ENCODE measurements at regions not wholly inside any gene's neighbourhood (a gene's known extent, or its start where the extent isn't known, plus 50 kb on each side); places are given as distances from the start of the nearest gene placed in this dataset.

DNA sequence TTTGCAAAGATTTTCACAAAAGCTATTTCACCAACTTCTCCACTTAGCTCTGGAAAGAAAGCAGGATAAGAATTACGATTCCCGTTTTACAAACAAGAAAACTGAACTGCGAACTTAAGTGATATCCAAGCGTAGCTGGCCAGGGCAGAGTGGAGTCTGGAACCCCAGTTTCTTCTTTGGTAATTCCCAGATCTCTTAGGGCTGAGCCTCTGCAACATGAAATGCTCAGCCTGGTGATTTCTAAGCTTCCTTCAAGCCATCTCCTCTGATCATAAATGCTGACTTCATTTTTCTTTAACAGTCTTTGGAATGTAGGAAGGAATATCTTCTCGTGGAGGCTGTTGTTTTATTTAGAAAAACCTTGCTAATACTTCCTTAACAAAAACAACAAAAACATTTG, 620.0 kb downstream of the CCDC171 start:
- no peaks in the 10 kb centered on the region for H3K4me1 ChIP-seq (ENCODE audit: control insufficient read depth, low read length)
- no peak overlapping the region for H3K4me3 ChIP-seq (ENCODE audit: low read length)
- no peak for TF ChIP-seq EZH2phosphoT487 (IDR thresholded peaks at IDR 0.05; ENCODE audit: borderline replicate concordance, low read length)
- H3K27me3 ChIP-seq (ENCODE audit: control insufficient read depth, low read length) = no peaks in the 10 kb centered on the region
- no peaks in the 10 kb centered on the region for H4K20me1 ChIP-seq (ENCODE audit: control insufficient read depth, insufficient read depth, low read depth, low read length)
- H3K4me2 ChIP-seq (ENCODE audit: low read length) = no peak overlapping the region
- no peaks in the 10 kb centered on the region for H3F3A ChIP-seq (ENCODE audit: control insufficient read depth, insufficient read depth)
- H3K79me2 ChIP-seq (ENCODE audit: control insufficient read depth, low read length) = no peaks in the 10 kb centered on the region
- H3K9me3 ChIP-seq (ENCODE audit: control insufficient read depth, insufficient read depth, low read length) = no peaks in the 10 kb centered on the region
- H3K9me2 ChIP-seq (replicated peaks; ENCODE audit: control insufficient read depth, low read length) = no peaks in the 10 kb centered on the region
- H3K27ac ChIP-seq (ENCODE audit: low read depth, low read length) = no peak overlapping the region
- H3K36me3 ChIP-seq (ENCODE audit: control insufficient read depth, low read length) = no peaks in the 10 kb centered on the region

- H3K9me3 ChIP-seq (ENCODE audit: control insufficient read depth, insufficient read depth, low read length) = no peaks in the 10 kb centered on the region
- H3K4me1 ChIP-seq (ENCODE audit: control insufficient read depth, low read length) = no peaks in the 10 kb centered on the region
- H3K27me3 ChIP-seq (ENCODE audit: control insufficient read depth, low read length) = no peaks in the 10 kb centered on the region
- TF ChIP-seq EZH2phosphoT487 (IDR thresholded peaks at IDR 0.05; ENCODE audit: borderline replicate concordance, low read length) = no peak
- TF ChIP-seq, protein P1, sequence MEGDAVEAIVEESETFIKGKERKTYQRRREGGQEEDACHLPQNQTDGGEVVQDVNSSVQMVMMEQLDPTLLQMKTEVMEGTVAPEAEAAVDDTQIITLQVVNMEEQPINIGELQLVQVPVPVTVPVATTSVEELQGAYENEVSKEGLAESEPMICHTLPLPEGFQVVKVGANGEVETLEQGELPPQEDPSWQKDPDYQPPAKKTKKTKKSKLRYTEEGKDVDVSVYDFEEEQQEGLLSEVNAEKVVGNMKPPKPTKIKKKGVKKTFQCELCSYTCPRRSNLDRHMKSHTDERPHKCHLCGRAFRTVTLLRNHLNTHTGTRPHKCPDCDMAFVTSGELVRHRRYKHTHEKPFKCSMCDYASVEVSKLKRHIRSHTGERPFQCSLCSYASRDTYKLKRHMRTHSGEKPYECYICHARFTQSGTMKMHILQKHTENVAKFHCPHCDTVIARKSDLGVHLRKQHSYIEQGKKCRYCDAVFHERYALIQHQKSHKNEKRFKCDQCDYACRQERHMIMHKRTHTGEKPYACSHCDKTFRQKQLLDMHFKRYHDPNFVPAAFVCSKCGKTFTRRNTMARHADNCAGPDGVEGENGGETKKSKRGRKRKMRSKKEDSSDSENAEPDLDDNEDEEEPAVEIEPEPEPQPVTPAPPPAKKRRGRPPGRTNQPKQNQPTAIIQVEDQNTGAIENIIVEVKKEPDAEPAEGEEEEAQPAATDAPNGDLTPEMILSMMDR (IDR thresholded peaks at IDR 0.05; ENCODE audit: low read depth, low read length, poor library complexity, severe bottlenecking) = no peak
- no peak overlapping the region for H3K27ac ChIP-seq (ENCODE audit: low read depth, low read length)
- H3F3A ChIP-seq (ENCODE audit: control insufficient read depth, insufficient read depth) = no peaks in the 10 kb centered on the region
- no peaks in the 10 kb centered on the region for H3K9me2 ChIP-seq (replicated peaks; ENCODE audit: control insufficient read depth, low read length)
- H3K4me3 ChIP-seq (ENCODE audit: low read length) = no peak overlapping the region
- no peak overlapping the region for H3K4me2 ChIP-seq (ENCODE audit: low read length)
- H4K20me1 ChIP-seq (ENCODE audit: control insufficient read depth, insufficient read depth, low read depth, low read length) = no peaks in the 10 kb centered on the region
- no peaks in the 10 kb centered on the region for H3K79me2 ChIP-seq (ENCODE audit: control insufficient read depth, low read length)
- H3K36me3 ChIP-seq (ENCODE audit: control insufficient read depth, low read length) = no peaks in the 10 kb centered on the region
These were observed 622.1 kb downstream of the CCDC171 start for GRCh38 chr9:16174915-16175314.

GRCh38 chr9:16175461-16175860, 622.6 kb downstream of the CCDC171 start:
- H3K9me3 ChIP-seq (ENCODE audit: control insufficient read depth, insufficient read depth, low read length) = no peaks in the 10 kb centered on the region
- TF ChIP-seq, protein P1 (IDR thresholded peaks at IDR 0.05; ENCODE audit: low read depth, low read length, poor library complexity, severe bottlenecking) = no peak
- TF ChIP-seq EZH2phosphoT487 (IDR thresholded peaks at IDR 0.05; ENCODE audit: borderline replicate concordance, low read length) = no peak
- no peaks in the 10 kb centered on the region for H3K9me2 ChIP-seq (replicated peaks; ENCODE audit: control insufficient read depth, low read length)
- H3K27me3 ChIP-seq (ENCODE audit: control insufficient read depth, low read length) = no peaks in the 10 kb centered on the region
- no peak overlapping the region for H3K4me2 ChIP-seq (ENCODE audit: low read length)
- H3K27ac ChIP-seq (ENCODE audit: low read depth, low read length) = no peak overlapping the region
- no peak overlapping the region for H3K4me3 ChIP-seq (ENCODE audit: low read length)
- H3K36me3 ChIP-seq (ENCODE audit: control insufficient read depth, low read length) = no peaks in the 10 kb centered on the region
- no peaks in the 10 kb centered on the region for H3K4me1 ChIP-seq (ENCODE audit: control insufficient read depth, low read length)
- H3K79me2 ChIP-seq (ENCODE audit: control insufficient read depth, low read length) = no peaks in the 10 kb centered on the region
- H3F3A ChIP-seq (ENCODE audit: control insufficient read depth, insufficient read depth) = no peaks in the 10 kb centered on the region
- H4K20me1 ChIP-seq (ENCODE audit: control insufficient read depth, insufficient read depth, low read depth, low read length) = no peaks in the 10 kb centered on the region

DNA sequence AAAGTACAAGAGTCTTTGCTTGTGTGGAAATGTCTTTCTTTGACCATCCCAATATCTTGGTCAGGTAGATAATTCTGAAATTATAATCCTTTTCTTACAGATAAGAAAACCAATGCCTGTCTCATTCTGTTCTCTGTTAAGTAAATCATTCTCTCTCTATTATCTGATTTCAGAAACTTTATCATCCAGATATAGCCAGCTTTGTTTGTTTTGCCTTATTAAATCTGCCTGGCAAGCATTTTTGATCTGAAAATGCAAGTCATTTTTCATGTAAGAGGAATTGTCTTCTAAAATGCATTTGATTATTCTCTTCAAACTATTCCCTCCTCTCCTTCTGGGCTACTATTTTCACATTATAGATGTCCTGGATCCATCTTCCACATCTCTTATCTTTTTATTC, 625.5 kb downstream of the CCDC171 start:
- no peaks in the 10 kb centered on the region for H3K4me1 ChIP-seq (ENCODE audit: control insufficient read depth, low read length)
- H4K20me1 ChIP-seq (ENCODE audit: control insufficient read depth, insufficient read depth, low read depth, low read length) = no peaks in the 10 kb centered on the region
- no peaks in the 10 kb centered on the region for H3K9me2 ChIP-seq (replicated peaks; ENCODE audit: control insufficient read depth, low read length)
- no peak for TF ChIP-seq EZH2phosphoT487 (IDR thresholded peaks at IDR 0.05; ENCODE audit: borderline replicate concordance, low read length)
- TF ChIP-seq, protein P1 (IDR thresholded peaks at IDR 0.05; ENCODE audit: low read depth, low read length, poor library complexity, severe bottlenecking) = no peak
- no peaks in the 10 kb centered on the region for H3K36me3 ChIP-seq (ENCODE audit: control insufficient read depth, low read length)
- no peaks in the 10 kb centered on the region for H3F3A ChIP-seq (ENCODE audit: control insufficient read depth, insufficient read depth)
- H3K4me3 ChIP-seq (ENCODE audit: low read length) = no peak overlapping the region
- no peaks in the 10 kb centered on the region for H3K27me3 ChIP-seq (ENCODE audit: control insufficient read depth, low read length)
- H3K4me2 ChIP-seq (ENCODE audit: low read length) = no peak overlapping the region
- no peaks in the 10 kb centered on the region for H3K9me3 ChIP-seq (ENCODE audit: control insufficient read depth, insufficient read depth, low read length)
- H3K27ac ChIP-seq (ENCODE audit: low read depth, low read length) = no peak overlapping the region
- no peaks in the 10 kb centered on the region for H3K79me2 ChIP-seq (ENCODE audit: control insufficient read depth, low read length)
